ENCODE measurements at regions not wholly inside any gene's neighbourhood (a gene's known extent, or its start where the extent isn't known, plus 50 kb on each side); places are given as distances from the start of the nearest gene placed in this dataset.

DNA sequence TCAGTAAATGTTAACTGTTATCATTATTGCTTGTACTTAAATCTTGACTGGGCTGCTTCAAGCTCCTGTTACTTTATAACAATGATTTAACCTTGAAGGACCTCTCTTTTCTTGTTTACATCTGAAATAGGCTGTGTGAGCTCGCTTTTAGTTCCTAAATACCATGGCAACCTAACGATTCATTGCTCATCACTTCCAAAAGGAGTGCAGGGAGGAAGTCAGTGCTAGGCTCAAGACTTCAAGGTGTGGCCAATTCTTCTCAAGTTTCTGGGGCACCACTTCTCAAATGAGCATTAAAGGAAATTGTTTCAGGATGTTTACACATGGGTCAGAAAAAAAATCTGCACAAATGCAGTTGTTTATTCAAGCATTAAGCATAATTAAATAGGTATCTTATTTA, 284.2 kb downstream of the MTERF1 start:
- TF ChIP-seq CTCF (conservative IDR thresholded peaks at IDR 0.05; ENCODE audit: low read length) (no peak), EZH2phosphoT487 (IDR thresholded peaks at IDR 0.05; ENCODE audit: borderline replicate concordance) (no peak)
